ENCODE measurements at regions not wholly inside any gene's neighbourhood (a gene's known extent, or its start where the extent isn't known, plus 50 kb on each side); places are given as distances from the start of the nearest gene placed in this dataset.
A peak's percentile ranks its signal among the peaks of the same experiment; 100 is the strongest.

- no peak for DNase-seq (ENCODE audit: low spot score)
Measured at GRCh38 chr2:120828829-120829632, 93.4 kb downstream of the GLI2 start.

- no peak for DNase-seq (ENCODE audit: low spot score)
Measured at GRCh38 chr2:120829633-120830025, 94.0 kb downstream of the GLI2 start.

- no peak for DNase-seq (ENCODE audit: low spot score)
Measured at GRCh38 chr2:120830096-120830830, 94.6 kb downstream of the GLI2 start.

- DNase-seq (ENCODE audit: low spot score) = no peak
Measured at GRCh38 chr2:120831086-120831485, 95.4 kb downstream of the GLI2 start.

- no peak for DNase-seq (ENCODE audit: low spot score)
Measured at GRCh38 chr2:120831891-120832290, 96.2 kb downstream of the GLI2 start.

- no peak for DNase-seq (ENCODE audit: low spot score)
Measured at GRCh38 chr2:120832296-120833070, 96.8 kb downstream of the GLI2 start.

- DNase-seq (ENCODE audit: low spot score) = no peak
Measured at GRCh38 chr2:120833127-120833675, 97.5 kb downstream of the GLI2 start.

- DNase-seq (ENCODE audit: low spot score) = no peak
Measured at GRCh38 chr2:120834206-120834605, 98.5 kb downstream of the GLI2 start.

GRCh38 chr2:120836281-120836680 lies 100.6 kb downstream of the GLI2 start:
- DNase-seq (ENCODE audit: low spot score) = no peak

- DNase-seq (ENCODE audit: low spot score) = no peak
Measured at GRCh38 chr2:120840795-120841487, 105.3 kb downstream of the GLI2 start.

GRCh38 chr2:120842456-120843439 lies 107.1 kb downstream of the GLI2 start:
- peak; percentile 67 for DNase-seq (ENCODE audit: low spot score)

- DNase-seq (ENCODE audit: low spot score) = no peak
Measured at GRCh38 chr2:120844070-120844738, 108.5 kb downstream of the GLI2 start.

- no peak for DNase-seq (ENCODE audit: low spot score)
Measured at GRCh38 chr2:120845277-120845676, 109.6 kb downstream of the GLI2 start.

GRCh38 chr2:120846406-120847095 lies 110.9 kb downstream of the GLI2 start:
- DNase-seq (ENCODE audit: low spot score) = no peak

- DNase-seq (ENCODE audit: low spot score) = no peak
Measured at GRCh38 chr2:120847700-120848321, 112.1 kb downstream of the GLI2 start.

- DNase-seq (ENCODE audit: low spot score) = no peak
Measured at GRCh38 chr2:120849278-120849677, 113.6 kb downstream of the GLI2 start.

- DNase-seq (ENCODE audit: low spot score) = no peak
Measured at GRCh38 chr2:120850551-120850950, 114.9 kb downstream of the GLI2 start.

- DNase-seq (ENCODE audit: low spot score) = no peak
Measured at GRCh38 chr2:120851116-120851773, 115.6 kb downstream of the GLI2 start.

Measured in hepatic stellate cell (primary cell).